GM23338 (cell line): ENCODE measurements at regions not wholly inside any gene's neighbourhood (a gene's known extent, or its start where the extent isn't known, plus 50 kb on each side); places are given as distances from the start of the nearest gene placed in this dataset.

Experiments
- ATAC-seq: fragments of 200-7000 bp; cut with Tn5 transposase; 3 replicates; pipeline ENCODE4 v1.9.1; 2020
- DNase-seq: peaks from one replicate; pipeline ENCODE4 v3.0.0-alpha.2; 2015; ENCODE audit warnings: low spot score
- H2AFZ ChIP-seq: fragments of 200-600 bp; sonication (generic); 2 replicates; pipeline ENCODE4 v1.8.0; 2016; ENCODE audit warnings: antibody characterized with exemption, mild to moderate bottlenecking, moderate library complexity
- H3F3A ChIP-seq: fragments of 200-600 bp; sonication (generic); replicated peaks from 2 replicates; pipeline ENCODE4 v1.8.0; 2017; ENCODE audit warnings: antibody characterized with exemption, mixed run types, low read depth
- H3K27ac ChIP-seq: fragments of 200-600 bp; sonication (generic); 2 replicates; pipeline ENCODE4 v1.6.1; 2016; ENCODE audit warnings: low read depth
- H3K27me3 ChIP-seq: fragments of 200-600 bp; sonication (generic); 2 replicates; pipeline ENCODE4 v1.8.0; 2016; ENCODE audit warnings: mild to moderate bottlenecking, mixed run types, moderate library complexity; ENCODE audit not compliant: insufficient read depth
- H3K36me3 ChIP-seq: fragments of 200-600 bp; sonication (generic); 2 replicates; pipeline ENCODE4 v1.8.0; 2016; ENCODE audit warnings: mild to moderate bottlenecking; ENCODE audit not compliant: insufficient read depth
- H3K4me1 ChIP-seq: fragments of 200-600 bp; sonication (generic); 2 replicates; pipeline ENCODE4 v1.8.0; 2016; ENCODE audit warnings: mild to moderate bottlenecking, moderate library complexity; ENCODE audit not compliant: insufficient read depth
- H3K4me2 ChIP-seq: fragments of 200-600 bp; sonication (generic); 2 replicates; pipeline ENCODE4 v1.7.1; 2017; ENCODE audit warnings: mixed run types
- H3K4me3 ChIP-seq: fragments of 200-600 bp; sonication (generic); 2 replicates; pipeline ENCODE4 v1.6.1; 2016; ENCODE audit warnings: mixed run types
- H3K79me2 ChIP-seq: fragments of 200-600 bp; sonication (generic); replicated peaks from 2 replicates; pipeline ENCODE4 v1.8.0; 2017; ENCODE audit warnings: mild to moderate bottlenecking; ENCODE audit not compliant: insufficient read depth
- H3K9me2 ChIP-seq: fragments of 200-600 bp; sonication (generic); 2 replicates; pipeline ENCODE4 v1.8.0; 2017; ENCODE audit not compliant: insufficient read depth
- H4K20me1 ChIP-seq: fragments of 200-600 bp; sonication (generic); replicated peaks from 2 replicates; pipeline ENCODE4 v1.8.0; 2017; ENCODE audit warnings: mild to moderate bottlenecking; ENCODE audit not compliant: insufficient read depth
- H3K27ac Mint-ChIP-seq: 2 replicates; pipeline ENCODE4 v1.8.0; 2020; ENCODE audit warnings: inconsistent platforms, mild to moderate bottlenecking, moderate library complexity, mixed read lengths
- H3K27me3 Mint-ChIP-seq: 3 replicates; pipeline ENCODE4 v1.8.0; 2022; ENCODE audit warnings: low read depth, mild to moderate bottlenecking, moderate library complexity, mixed read lengths, inconsistent platforms; ENCODE audit not compliant: insufficient read depth, poor library complexity
- H3K36me3 Mint-ChIP-seq: 3 replicates; pipeline ENCODE4 v1.8.0; 2021; ENCODE audit warnings: low read depth, mild to moderate bottlenecking, inconsistent platforms, moderate library complexity, mixed read lengths
- H3K4me1 Mint-ChIP-seq: 3 replicates; pipeline ENCODE4 v1.8.0; 2020; ENCODE audit warnings: mild to moderate bottlenecking, inconsistent platforms, mixed read lengths
- H3K4me3 Mint-ChIP-seq: 3 replicates; pipeline ENCODE4 v1.8.0; 2021; ENCODE audit warnings: moderate library complexity, mild to moderate bottlenecking, inconsistent platforms, mixed read lengths
- H3K9me3 Mint-ChIP-seq: 3 replicates; pipeline ENCODE4 v1.8.0; 2020; ENCODE audit warnings: moderate library complexity, mild to moderate bottlenecking, inconsistent platforms, mixed read lengths
- CREB1 ChIP-seq: fragments of 250-450 bp; sonication (Bioruptor Pico); IDR thresholded peaks from 2 replicates; pipeline ENCODE4 v1.5.0; 2020; ENCODE audit warnings: low read depth, mild to moderate bottlenecking, moderate library complexity
- EZH2 ChIP-seq: fragments of 200-600 bp; sonication (generic); IDR thresholded peaks from one replicate; pipeline ENCODE4 v1.8.0; 2017; ENCODE audit warnings: antibody characterized with exemption, mild to moderate bottlenecking, low read depth; ENCODE audit not compliant: unreplicated experiment
- EZH2phosphoT487 ChIP-seq: fragments of 200-600 bp; sonication (generic); IDR thresholded peaks from one replicate; pipeline ENCODE4 v1.8.1; 2018; ENCODE audit warnings: antibody characterized with exemption; ENCODE audit not compliant: unreplicated experiment
- JUNB ChIP-seq: IDR thresholded peaks from one replicate; pipeline ENCODE4 v1.6.1; 2016; ENCODE audit warnings: antibody characterized with exemption; ENCODE audit not compliant: unreplicated experiment
- NANOG ChIP-seq: IDR thresholded peaks from 2 replicates; pipeline ENCODE4 v1.6.1; 2016; ENCODE audit warnings: antibody characterized with exemption, borderline replicate concordance
- POLR2AphosphoS5 ChIP-seq: IDR thresholded peaks from 2 replicates; pipeline ENCODE4 v1.6.1; 2016; ENCODE audit warnings: antibody characterized with exemption, low read depth
- REST ChIP-seq: IDR thresholded peaks from one replicate; pipeline ENCODE4 v1.6.1; 2018; ENCODE audit warnings: antibody characterized with exemption; ENCODE audit not compliant: unreplicated experiment
- STAT1 ChIP-seq: IDR thresholded peaks from one replicate; pipeline ENCODE4 v1.6.1; 2016; ENCODE audit warnings: antibody characterized with exemption; ENCODE audit not compliant: unreplicated experiment
- ZNF114 ChIP-seq: fragments of 250-450 bp; sonication (Bioruptor Pico); IDR thresholded peaks from 2 replicates; pipeline ENCODE4 v1.5.0; 2020; ENCODE audit warnings: mild to moderate bottlenecking, moderate library complexity
- ZNF331 ChIP-seq: fragments of 250-450 bp; sonication (Bioruptor Pico); IDR thresholded peaks from 2 replicates; pipeline ENCODE4 v1.5.0; 2020; ENCODE audit warnings: low read depth, mild to moderate bottlenecking, moderate library complexity
- ZNF462 ChIP-seq: fragments of 250-450 bp; sonication (Bioruptor Pico); IDR thresholded peaks from 2 replicates; pipeline ENCODE4 v1.5.0; 2020; ENCODE audit warnings: mild to moderate bottlenecking, moderate library complexity
- TF ChIP-seq, protein P1 (sequence below), 2 experiments: fragments of 200-600 bp in 1 of 2; sonication (generic) in 1 of 2; conservative IDR thresholded peaks; 2 replicates each; pipeline versions ENCODE4 v1.5.1 to v1.6.1; 2016 to 2017; ENCODE audit warnings: antibody characterized with exemption in 2 of 2, low read depth in 2 of 2, mild to moderate bottlenecking in 2 of 2, moderate library complexity in 1 of 2
- TF ChIP-seq, protein P2 (sequence below): IDR thresholded peaks from 2 replicates; pipeline ENCODE4 v1.6.1; 2016; ENCODE audit warnings: antibody characterized with exemption

- no peak overlapping the region for H3K27ac ChIP-seq
Measured at GRCh38 chr6:134372603-134373281, 54.8 kb upstream of the SGK1 start.

More at GRCh38 chr6:134372603-134373281, 54.8 kb upstream of the SGK1 start:
- Histone ChIP-seq H3F3A (no peaks in the 10 kb centered on the region), H3K4me1 (no peaks in the 10 kb centered on the region), H3K4me2 (no peak overlapping the region), H4K20me1 (no peaks in the 10 kb centered on the region), H3K79me2 (no peaks in the 10 kb centered on the region), H3K9me2 (no peaks in the 10 kb centered on the region; the same call in 1 of the 2 replicates), H3K27me3 (no peaks in the 10 kb centered on the region), H3K36me3 (no peaks in the 10 kb centered on the region), H3K4me3 (no peak overlapping the region), H2AFZ (peak overlapping the region; percentile 38; the same call in 1 of the 2 replicates)
- Mint-ChIP-seq H3K4me1 (no peaks in the 10 kb centered on the region), H3K4me3 (no peak overlapping the region), H3K27me3 (peaks cover 2% of the 10 kb centered on the region), H3K27ac (no peak overlapping the region), H3K9me3 (no peaks in the 10 kb centered on the region; the same call in 1 of the 3 replicates), H3K36me3 (no peaks in the 10 kb centered on the region)
- DNase-seq (no peak), ATAC-seq (no peak)
- TF ChIP-seq REST = no peak
- TF ChIP-seq ZNF331 = no peak
- TF ChIP-seq JUNB = no peak
- TF ChIP-seq STAT1 = no peak
- TF ChIP-seq, protein P1, sequence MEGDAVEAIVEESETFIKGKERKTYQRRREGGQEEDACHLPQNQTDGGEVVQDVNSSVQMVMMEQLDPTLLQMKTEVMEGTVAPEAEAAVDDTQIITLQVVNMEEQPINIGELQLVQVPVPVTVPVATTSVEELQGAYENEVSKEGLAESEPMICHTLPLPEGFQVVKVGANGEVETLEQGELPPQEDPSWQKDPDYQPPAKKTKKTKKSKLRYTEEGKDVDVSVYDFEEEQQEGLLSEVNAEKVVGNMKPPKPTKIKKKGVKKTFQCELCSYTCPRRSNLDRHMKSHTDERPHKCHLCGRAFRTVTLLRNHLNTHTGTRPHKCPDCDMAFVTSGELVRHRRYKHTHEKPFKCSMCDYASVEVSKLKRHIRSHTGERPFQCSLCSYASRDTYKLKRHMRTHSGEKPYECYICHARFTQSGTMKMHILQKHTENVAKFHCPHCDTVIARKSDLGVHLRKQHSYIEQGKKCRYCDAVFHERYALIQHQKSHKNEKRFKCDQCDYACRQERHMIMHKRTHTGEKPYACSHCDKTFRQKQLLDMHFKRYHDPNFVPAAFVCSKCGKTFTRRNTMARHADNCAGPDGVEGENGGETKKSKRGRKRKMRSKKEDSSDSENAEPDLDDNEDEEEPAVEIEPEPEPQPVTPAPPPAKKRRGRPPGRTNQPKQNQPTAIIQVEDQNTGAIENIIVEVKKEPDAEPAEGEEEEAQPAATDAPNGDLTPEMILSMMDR (conservative IDR thresholded peaks at IDR 0.05; ENCODE audit: low read depth in 2 of 2) = no peak
- no peak for TF ChIP-seq NANOG
- no peak for TF ChIP-seq ZNF114
- TF ChIP-seq, protein P2, sequence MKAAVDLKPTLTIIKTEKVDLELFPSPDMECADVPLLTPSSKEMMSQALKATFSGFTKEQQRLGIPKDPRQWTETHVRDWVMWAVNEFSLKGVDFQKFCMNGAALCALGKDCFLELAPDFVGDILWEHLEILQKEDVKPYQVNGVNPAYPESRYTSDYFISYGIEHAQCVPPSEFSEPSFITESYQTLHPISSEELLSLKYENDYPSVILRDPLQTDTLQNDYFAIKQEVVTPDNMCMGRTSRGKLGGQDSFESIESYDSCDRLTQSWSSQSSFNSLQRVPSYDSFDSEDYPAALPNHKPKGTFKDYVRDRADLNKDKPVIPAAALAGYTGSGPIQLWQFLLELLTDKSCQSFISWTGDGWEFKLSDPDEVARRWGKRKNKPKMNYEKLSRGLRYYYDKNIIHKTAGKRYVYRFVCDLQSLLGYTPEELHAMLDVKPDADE = no peak
- no peak for TF ChIP-seq CREB1 (CRISPR knock-in tag)
- TF ChIP-seq ZNF462 (CRISPR knock-in tag) = no peak
- no peak for TF ChIP-seq POLR2AphosphoS5
- TF ChIP-seq EZH2 = no peak
- TF ChIP-seq EZH2phosphoT487 = no peak
